ENCODE measurements at regions not wholly inside any gene's neighbourhood (a gene's known extent, or its start where the extent isn't known, plus 50 kb on each side); places are given as distances from the start of the nearest gene placed in this dataset.

- peaks cover 0 to 2% of the 10 kb centered on the region in 2 donors for H3K27me3 ChIP-seq
- no peaks in the 10 kb centered on the region for H3K4me1 ChIP-seq
- no peak for DNase-seq (ENCODE audit: low spot score in 2 of 2)
- 86 to 90% methylated on average over 2 of the region's 2 CpGs for WGBS, 2 donors
- no peaks in the 10 kb centered on the region for H3K36me3 ChIP-seq
- TF ChIP-seq EP300 (IDR thresholded peaks at IDR 0.05) = no peak
- TF ChIP-seq CTCF (IDR thresholded peaks at IDR 0.05) = no peak
- TF ChIP-seq POLR2A (IDR thresholded peaks at IDR 0.05) = no peak
- no peak overlapping the region for H3K27ac ChIP-seq
- H3K9me3 ChIP-seq = no peaks in the 10 kb centered on the region
- no peak overlapping the region for H3K4me3 ChIP-seq
Observed at GRCh38 chr2:221915926-221916325, 343.8 kb upstream of the EPHA4 start.

DNA sequence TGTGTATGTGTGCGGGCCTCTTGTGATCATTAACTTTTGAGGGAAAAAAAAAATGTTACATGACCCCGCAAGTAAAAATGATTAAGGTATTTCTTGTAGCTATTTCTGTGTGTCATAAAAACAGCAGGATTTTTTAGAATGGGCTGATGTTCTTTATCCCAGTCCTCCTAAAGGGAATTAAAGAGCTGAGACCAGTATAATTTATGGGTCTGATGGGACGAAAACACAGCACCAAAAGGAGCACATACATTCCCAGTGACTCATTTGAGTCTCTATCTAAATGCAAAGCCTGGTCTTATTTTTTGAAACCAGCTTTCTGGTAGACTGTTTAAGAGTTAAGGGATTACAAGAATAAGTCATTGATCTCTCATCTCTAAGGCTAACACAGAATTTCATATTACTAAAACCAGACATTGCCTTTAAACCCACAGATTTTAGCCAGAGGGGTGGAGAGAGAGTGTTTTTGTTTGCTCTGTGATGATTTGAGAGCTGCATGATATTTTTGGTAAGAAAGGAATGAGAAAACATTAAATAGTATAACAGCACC lies 342.3 kb upstream of the EPHA4 start:
- Histone ChIP-seq H3K4me1 (no peaks in the 10 kb centered on the region), H3K36me3 (no peaks in the 10 kb centered on the region), H3K4me3 (no peak overlapping the region), H3K27ac (no peak overlapping the region), H3K9me3 (no peaks in the 10 kb centered on the region), H3K27me3 (peaks cover 0 to 2% of the 10 kb centered on the region in 2 donors)
- no peak for DNase-seq (ENCODE audit: low spot score in 2 of 2)
- TF ChIP-seq CTCF (IDR thresholded peaks at IDR 0.05) (no peak), POLR2A (IDR thresholded peaks at IDR 0.05) (no peak), EP300 (IDR thresholded peaks at IDR 0.05) (no peak)
- WGBS, 2 donors = 47 to 49% methylated on average over 3 of the region's 3 CpGs

DNA sequence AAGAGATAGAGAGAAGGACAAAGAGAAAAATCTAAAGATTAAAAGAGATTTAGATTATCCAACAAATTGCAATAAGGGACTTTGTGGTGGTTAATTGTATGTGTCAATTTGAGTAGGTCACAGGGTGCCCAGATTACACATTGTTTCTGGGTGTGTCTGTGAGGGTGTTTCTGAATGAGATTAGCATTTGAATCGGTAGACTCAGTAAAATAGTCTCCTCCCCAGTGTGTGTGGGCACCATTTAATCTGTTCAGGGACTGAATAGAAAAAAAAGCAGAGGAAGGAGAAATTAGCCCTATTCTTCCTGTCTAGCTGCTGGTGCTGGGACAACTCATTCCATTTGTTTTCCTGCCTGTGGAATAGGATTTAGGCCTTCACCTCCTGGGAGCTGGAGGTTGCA lies 339.8 kb upstream of the EPHA4 start:
- no peak for DNase-seq (ENCODE audit: low spot score in 2 of 2)
- Histone ChIP-seq H3K27ac (no peak overlapping the region), H3K27me3 (peaks cover 0 to 2% of the 10 kb centered on the region in 2 donors), H3K36me3 (no peaks in the 10 kb centered on the region), H3K9me3 (no peaks in the 10 kb centered on the region), H3K4me3 (no peak overlapping the region), H3K4me1 (no peaks in the 10 kb centered on the region)
- no peak for TF ChIP-seq CTCF (IDR thresholded peaks at IDR 0.05)
- TF ChIP-seq EP300 (IDR thresholded peaks at IDR 0.05) = no peak
- no peak for TF ChIP-seq POLR2A (IDR thresholded peaks at IDR 0.05)
- 52 to 56% methylated on average over 1 of the region's 1 CpG for WGBS, 2 donors

DNA sequence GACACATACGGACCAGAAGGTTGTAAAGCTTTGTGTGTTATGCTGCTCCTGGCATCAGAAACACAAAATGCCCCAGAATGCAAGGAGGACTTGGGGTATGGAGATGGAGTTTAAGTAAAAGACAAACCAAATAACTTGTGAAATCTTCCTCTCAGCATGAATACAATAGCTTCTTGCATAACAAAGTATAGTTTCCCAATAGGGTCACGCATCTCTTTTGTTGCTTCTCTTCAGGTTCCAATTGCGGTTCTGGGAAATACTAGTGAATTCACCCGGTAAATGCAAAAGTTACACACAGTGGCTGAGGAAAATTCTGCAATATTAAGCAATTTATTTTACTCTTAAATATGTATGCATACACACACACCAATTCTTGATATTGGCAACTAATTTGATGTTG lies 339.2 kb upstream of the EPHA4 start:
- 93 to 95% methylated on average over 4 of the region's 4 CpGs for WGBS, 2 donors
- Histone ChIP-seq H3K9me3 (no peaks in the 10 kb centered on the region), H3K4me1 (no peaks in the 10 kb centered on the region), H3K27ac (no peak overlapping the region), H3K27me3 (peaks cover 0 to 2% of the 10 kb centered on the region in 2 donors), H3K36me3 (no peaks in the 10 kb centered on the region), H3K4me3 (no peak overlapping the region)
- no peak for DNase-seq (ENCODE audit: low spot score in 2 of 2)
- TF ChIP-seq EP300 (IDR thresholded peaks at IDR 0.05) (no peak), POLR2A (IDR thresholded peaks at IDR 0.05) (no peak), CTCF (IDR thresholded peaks at IDR 0.05) (no peak)

DNA sequence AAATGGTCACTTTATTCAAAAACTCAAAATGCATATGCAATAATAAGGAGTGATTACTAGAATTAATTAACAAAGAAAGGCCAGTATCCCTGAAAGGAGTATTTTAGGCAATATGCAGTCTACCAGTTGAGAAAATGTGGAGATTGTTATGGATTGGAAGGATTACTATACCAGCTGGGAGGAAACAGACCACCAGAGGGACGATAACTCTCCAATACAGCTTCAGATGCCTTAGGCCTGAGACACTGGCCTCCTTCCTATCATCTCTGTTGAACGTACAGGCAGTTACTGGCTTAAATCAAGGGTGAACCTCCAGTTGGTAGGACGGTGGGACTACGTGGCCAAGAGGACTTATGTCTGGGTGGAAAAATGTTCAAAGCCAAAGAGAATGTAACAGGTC lies 336.4 kb upstream of the EPHA4 start:
- Histone ChIP-seq H3K4me3 (no peak overlapping the region), H3K4me1 (no peaks in the 10 kb centered on the region), H3K27me3 (peaks cover 0 to 2% of the 10 kb centered on the region in 2 donors), H3K9me3 (no peaks in the 10 kb centered on the region), H3K36me3 (no peaks in the 10 kb centered on the region), H3K27ac (no peak overlapping the region)
- TF ChIP-seq POLR2A (IDR thresholded peaks at IDR 0.05) = no peak
- TF ChIP-seq EP300 (IDR thresholded peaks at IDR 0.05) = no peak
- TF ChIP-seq CTCF (IDR thresholded peaks at IDR 0.05) = no peak
- WGBS, 2 donors = 72 to 74% methylated on average over 4 of the region's 4 CpGs
- DNase-seq (ENCODE audit: low spot score in 2 of 2) = no peak

Measured in tibial nerve (tissue), 4 donors.